Ishikawa (cell line): ENCODE measurements at regions not wholly inside any gene's neighbourhood (a gene's known extent, or its start where the extent isn't known, plus 50 kb on each side); places are given as distances from the start of the nearest gene placed in this dataset.

Experiments
- CEBPB ChIP-seq: IDR thresholded peaks from 2 replicates; pipeline ENCODE4 v1.6.1; 2012
- CREB1 ChIP-seq: IDR thresholded peaks from 2 replicates; pipeline ENCODE4 v1.6.1; 2012; ENCODE audit warnings: low read depth
- EGR1 ChIP-seq: IDR thresholded peaks from 2 replicates; pipeline ENCODE4 v1.6.1; 2012
- EP300 ChIP-seq: IDR thresholded peaks from 2 replicates; pipeline ENCODE4 v1.6.1; 2012; ENCODE audit warnings: borderline replicate concordance
- FOXM1 ChIP-seq: IDR thresholded peaks from 2 replicates; pipeline ENCODE4 v1.6.1; 2012; ENCODE audit warnings: low read depth, borderline replicate concordance
- NFIC ChIP-seq: IDR thresholded peaks from 2 replicates; pipeline ENCODE4 v1.6.1; 2012
- RAD21 ChIP-seq: IDR thresholded peaks from 2 replicates; pipeline ENCODE4 v1.6.1; 2012; ENCODE audit warnings: low read depth
- TAF1 ChIP-seq: IDR thresholded peaks from 2 replicates; pipeline ENCODE4 v1.6.1; 2012; ENCODE audit warnings: low read depth, mild to moderate bottlenecking
- TCF12 ChIP-seq: IDR thresholded peaks from 2 replicates; pipeline ENCODE4 v1.6.1; 2012; ENCODE audit warnings: low read depth
- TEAD4 ChIP-seq: IDR thresholded peaks from 2 replicates; pipeline ENCODE4 v1.6.1; 2012
- YY1 ChIP-seq: IDR thresholded peaks from 2 replicates; pipeline ENCODE4 v1.6.1; 2012; ENCODE audit warnings: low read depth
- ZBTB7A ChIP-seq: IDR thresholded peaks from 2 replicates; pipeline ENCODE4 v1.6.1; 2012; ENCODE audit warnings: low read depth
- TF ChIP-seq, protein P1 (sequence below): IDR thresholded peaks from 2 replicates; pipeline ENCODE4 v1.6.1; 2012
- TF ChIP-seq, protein P2 (sequence below): IDR thresholded peaks from 2 replicates; pipeline ENCODE4 v1.6.1; 2012
- TF ChIP-seq, protein P3 (sequence below): IDR thresholded peaks from 2 replicates; pipeline ENCODE4 v1.6.1; 2012; ENCODE audit warnings: low read depth, mild to moderate bottlenecking

DNA sequence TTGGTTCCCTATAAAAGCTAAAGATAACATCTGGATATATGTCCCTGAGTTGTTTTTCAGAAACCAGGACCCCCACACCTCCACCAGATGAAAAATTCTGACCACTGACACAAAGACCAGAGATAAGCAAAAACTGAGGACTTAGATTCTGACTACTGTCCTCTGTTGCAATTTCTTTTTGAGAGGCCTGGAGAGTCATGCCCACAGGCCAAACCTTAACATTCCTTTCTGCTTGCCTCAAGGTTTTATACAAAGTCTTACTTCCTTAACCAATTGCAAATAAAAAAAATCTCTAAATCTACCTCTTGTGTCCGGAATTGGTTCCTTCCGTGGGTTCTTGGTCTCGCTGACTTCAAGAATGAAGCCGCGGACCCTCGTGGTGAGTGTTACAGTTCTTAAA, 228.5 kb downstream of the ABCC12 start:
- no peak for TF ChIP-seq ZBTB7A
- no peak for TF ChIP-seq RAD21

DNA sequence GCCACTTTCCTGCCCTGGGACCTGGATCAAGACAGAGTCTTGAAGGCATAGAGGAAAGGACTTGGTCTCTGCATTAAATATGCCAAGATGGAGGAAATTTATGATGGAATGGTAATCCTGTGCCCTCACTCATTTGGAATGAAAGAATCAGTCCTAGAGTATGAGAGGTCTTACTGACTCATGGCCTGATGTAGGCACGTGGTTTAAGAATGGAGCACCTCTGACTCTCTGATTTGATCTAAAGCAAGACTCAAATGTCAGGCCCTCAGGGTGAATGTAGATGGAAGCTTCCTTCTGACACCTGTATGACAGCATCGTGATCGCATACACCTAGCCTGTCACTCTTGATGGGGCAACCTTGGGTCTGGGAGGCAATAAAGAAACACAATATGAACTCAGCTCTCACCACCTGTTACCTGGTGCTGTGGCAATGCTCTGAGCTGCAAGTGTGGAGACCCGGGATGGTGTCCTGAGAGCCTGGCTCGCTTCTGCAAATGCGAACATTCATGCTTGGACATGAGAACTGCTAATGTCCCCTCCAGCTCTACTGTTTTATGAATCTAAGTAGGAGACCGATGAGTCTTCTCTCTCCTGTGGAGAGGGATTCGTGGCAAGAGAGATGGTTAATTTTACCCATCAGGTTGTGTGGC, 229.9 kb downstream of the ABCC12 start:
- TF ChIP-seq, protein P1, sequence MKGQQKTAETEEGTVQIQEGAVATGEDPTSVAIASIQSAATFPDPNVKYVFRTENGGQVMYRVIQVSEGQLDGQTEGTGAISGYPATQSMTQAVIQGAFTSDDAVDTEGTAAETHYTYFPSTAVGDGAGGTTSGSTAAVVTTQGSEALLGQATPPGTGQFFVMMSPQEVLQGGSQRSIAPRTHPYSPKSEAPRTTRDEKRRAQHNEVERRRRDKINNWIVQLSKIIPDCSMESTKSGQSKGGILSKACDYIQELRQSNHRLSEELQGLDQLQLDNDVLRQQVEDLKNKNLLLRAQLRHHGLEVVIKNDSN = no peak
- no peak for TF ChIP-seq CEBPB
- TF ChIP-seq EP300 = no peak
- TF ChIP-seq ZBTB7A = no peak

DNA sequence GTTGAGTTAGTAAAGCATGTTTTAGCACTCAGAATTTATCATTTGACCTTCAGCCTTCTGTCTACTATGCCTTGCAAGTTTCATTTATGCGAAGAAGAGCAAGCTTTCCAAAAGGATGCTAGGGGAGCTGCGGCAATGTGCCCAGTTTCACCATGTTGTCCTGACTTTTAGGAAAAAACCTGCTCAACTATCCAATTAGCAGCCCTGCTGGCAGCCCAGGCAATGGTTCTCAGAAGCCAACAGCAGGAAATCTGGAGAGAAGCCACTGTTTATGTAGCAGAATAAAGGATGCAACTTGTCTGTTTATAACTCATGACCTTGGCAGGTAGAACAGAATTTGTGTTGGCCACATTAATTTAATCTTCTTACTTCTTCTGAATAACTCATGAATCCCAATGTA, 230.8 kb downstream of the ABCC12 start:
- TF ChIP-seq EGR1 (no peak), YY1 (no peak), ZBTB7A (no peak), CREB1 (no peak), FOXM1 (no peak)
- TF ChIP-seq, protein P1 = no peak

DNA sequence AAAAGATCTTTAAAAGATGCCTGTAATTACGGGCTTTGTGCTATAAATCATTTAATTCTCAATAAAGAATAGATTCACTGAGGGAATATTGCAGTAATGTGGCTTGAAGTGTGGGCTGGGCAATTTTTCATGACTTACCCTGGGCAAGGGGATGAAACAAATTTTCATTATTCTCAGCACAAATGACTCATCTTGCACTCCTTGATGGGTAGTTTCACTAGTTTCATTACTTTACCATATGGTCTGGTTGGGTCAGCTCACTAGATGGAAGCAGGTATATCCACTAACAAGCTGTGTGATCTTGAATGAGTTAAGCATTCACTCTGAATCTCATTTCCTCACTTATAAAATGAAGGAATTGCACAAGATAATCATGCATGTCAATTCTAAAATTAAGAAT, 234.3 kb downstream of the ABCC12 start:
- TF ChIP-seq TAF1 (no peak), NFIC (no peak), FOXM1 (no peak), EP300 (no peak), CREB1 (no peak), YY1 (no peak), EGR1 (no peak)
- TF ChIP-seq, protein P2, sequence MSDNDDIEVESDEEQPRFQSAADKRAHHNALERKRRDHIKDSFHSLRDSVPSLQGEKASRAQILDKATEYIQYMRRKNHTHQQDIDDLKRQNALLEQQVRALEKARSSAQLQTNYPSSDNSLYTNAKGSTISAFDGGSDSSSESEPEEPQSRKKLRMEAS = no peak
- TF ChIP-seq, protein P3, sequence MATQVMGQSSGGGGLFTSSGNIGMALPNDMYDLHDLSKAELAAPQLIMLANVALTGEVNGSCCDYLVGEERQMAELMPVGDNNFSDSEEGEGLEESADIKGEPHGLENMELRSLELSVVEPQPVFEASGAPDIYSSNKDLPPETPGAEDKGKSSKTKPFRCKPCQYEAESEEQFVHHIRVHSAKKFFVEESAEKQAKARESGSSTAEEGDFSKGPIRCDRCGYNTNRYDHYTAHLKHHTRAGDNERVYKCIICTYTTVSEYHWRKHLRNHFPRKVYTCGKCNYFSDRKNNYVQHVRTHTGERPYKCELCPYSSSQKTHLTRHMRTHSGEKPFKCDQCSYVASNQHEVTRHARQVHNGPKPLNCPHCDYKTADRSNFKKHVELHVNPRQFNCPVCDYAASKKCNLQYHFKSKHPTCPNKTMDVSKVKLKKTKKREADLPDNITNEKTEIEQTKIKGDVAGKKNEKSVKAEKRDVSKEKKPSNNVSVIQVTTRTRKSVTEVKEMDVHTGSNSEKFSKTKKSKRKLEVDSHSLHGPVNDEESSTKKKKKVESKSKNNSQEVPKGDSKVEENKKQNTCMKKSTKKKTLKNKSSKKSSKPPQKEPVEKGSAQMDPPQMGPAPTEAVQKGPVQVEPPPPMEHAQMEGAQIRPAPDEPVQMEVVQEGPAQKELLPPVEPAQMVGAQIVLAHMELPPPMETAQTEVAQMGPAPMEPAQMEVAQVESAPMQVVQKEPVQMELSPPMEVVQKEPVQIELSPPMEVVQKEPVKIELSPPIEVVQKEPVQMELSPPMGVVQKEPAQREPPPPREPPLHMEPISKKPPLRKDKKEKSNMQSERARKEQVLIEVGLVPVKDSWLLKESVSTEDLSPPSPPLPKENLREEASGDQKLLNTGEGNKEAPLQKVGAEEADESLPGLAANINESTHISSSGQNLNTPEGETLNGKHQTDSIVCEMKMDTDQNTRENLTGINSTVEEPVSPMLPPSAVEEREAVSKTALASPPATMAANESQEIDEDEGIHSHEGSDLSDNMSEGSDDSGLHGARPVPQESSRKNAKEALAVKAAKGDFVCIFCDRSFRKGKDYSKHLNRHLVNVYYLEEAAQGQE = no peak

DNA sequence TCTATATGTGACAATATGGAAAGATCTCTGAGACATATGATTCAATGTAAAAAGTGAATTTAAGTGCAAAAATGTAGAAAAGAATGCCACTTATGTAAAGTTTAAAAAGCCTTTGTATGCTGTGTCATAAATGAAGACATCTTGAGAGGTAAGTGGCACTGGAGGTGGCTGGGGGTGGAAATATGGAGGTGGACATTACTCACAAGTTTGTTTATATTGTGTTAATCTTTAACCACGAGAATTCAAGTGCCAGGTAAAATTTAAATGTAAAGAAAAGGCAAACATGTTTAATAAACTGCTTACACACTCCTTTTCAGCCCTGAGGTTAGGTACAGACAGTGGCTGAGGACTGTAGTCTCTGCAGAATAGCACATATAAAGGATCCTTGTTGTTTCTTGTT, 235.1 kb downstream of the ABCC12 start:
- TF ChIP-seq, protein P3 = no peak
- TF ChIP-seq RAD21 = no peak
- TF ChIP-seq YY1 = no peak
- no peak for TF ChIP-seq CREB1
- no peak for TF ChIP-seq EP300
- TF ChIP-seq, protein P1 = no peak
- TF ChIP-seq, protein P2 = no peak
- TF ChIP-seq EGR1 = no peak
- no peak for TF ChIP-seq FOXM1
- no peak for TF ChIP-seq TEAD4

DNA sequence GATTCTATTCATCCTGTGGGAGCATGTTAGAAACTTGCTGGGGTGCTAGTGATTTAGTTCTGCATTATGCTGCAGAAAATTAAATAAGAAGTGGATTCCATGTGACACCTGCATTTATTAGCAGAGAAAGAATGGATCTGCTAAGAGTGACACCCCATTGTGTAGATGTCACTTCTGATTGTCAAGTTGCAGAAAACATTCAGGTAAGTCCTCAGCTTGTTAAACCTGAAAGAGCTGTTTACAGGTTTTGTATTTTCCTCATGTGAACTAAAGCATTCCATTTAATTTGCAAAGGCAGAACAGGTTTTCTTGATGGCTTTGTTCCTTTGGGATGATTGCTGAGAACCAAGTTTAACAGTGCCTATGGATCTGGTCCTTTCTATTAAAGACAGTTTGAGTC, 238.7 kb downstream of the ABCC12 start:
- no peak for TF ChIP-seq FOXM1
- TF ChIP-seq CREB1 = no peak
- TF ChIP-seq, protein P2 = no peak
- TF ChIP-seq RAD21 = no peak

DNA sequence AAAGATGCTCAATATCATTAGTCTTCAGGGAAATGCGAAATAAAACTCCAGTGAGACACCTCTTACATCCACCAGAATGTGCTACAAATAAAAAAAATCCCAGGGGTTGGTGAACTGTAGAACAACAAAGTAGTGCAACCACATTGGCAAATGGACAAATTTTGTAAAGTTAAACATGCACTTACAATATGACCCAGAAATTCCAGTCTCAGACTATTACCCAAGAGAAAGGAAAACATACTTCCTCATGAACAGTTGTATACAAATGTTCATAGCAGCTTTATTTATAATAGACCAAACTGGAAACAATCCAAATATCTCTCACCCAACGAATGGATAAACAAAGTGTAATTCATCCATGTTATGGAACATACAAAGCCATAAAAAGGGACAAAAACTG, 239.5 kb downstream of the ABCC12 start:
- TF ChIP-seq TEAD4 = no peak
- no peak for TF ChIP-seq EP300
- TF ChIP-seq NFIC = no peak
- no peak for TF ChIP-seq ZBTB7A
- no peak for TF ChIP-seq CREB1
- TF ChIP-seq TCF12 = no peak
- no peak for TF ChIP-seq FOXM1
- no peak for TF ChIP-seq TAF1
- TF ChIP-seq, protein P2 = no peak
- TF ChIP-seq EGR1 = no peak
- no peak for TF ChIP-seq RAD21
- TF ChIP-seq, protein P3 = no peak
